Lung microvascular endothelial cell (primary cell): ENCODE measurements at regions not wholly inside any gene's neighbourhood (a gene's known extent, or its start where the extent isn't known, plus 50 kb on each side); places are given as distances from the start of the nearest gene placed in this dataset.
"Not testable (repeated sequence)": the region's sequence is repeated elsewhere in the genome, so short reads cannot be mapped to it uniquely, and the experiment has no call there.

Source experiments
- DNase-seq, 2 donors: peaks; one replicate each; pipeline versions ENCODE4 v3.0.0 to v3.0.0-alpha.2; 2010; ENCODE audit warnings: low read depth in 2 of 2

- DNase-seq: no peak
Observed at GRCh38 chr16:52731219-52731875, 184.4 kb upstream of the TOX3 start.

- DNase-seq: no peak
Observed at GRCh38 chr16:52729731-52730130, 182.8 kb upstream of the TOX3 start.

GRCh38 chr16:52727849-52728248 is 180.9 kb upstream of the TOX3 start:
- DNase-seq: no peak

- DNase-seq: no peak
Observed at GRCh38 chr16:52727441-52727840, 180.5 kb upstream of the TOX3 start.

- DNase-seq: no peak
Observed at GRCh38 chr16:52725461-52725860, 178.5 kb upstream of the TOX3 start.

- DNase-seq: no peak
Observed at GRCh38 chr16:52725043-52725442, 178.1 kb upstream of the TOX3 start.

- DNase-seq: no peak
Observed at GRCh38 chr16:52721331-52721730, 174.4 kb upstream of the TOX3 start.

GRCh38 chr16:52718046-52718445 is 171.1 kb upstream of the TOX3 start:
- DNase-seq: no peak

- DNase-seq: no peak
Observed at GRCh38 chr16:52713740-52714139, 166.8 kb upstream of the TOX3 start.

- DNase-seq: no peak
Observed at GRCh38 chr16:52709306-52709705, 162.4 kb upstream of the TOX3 start.

GRCh38 chr16:52708476-52708875 is 161.5 kb upstream of the TOX3 start:
- DNase-seq: no peak

- DNase-seq: no peak
Observed at GRCh38 chr16:52707676-52708337, 160.9 kb upstream of the TOX3 start.

GRCh38 chr16:52705122-52705521 is 158.2 kb upstream of the TOX3 start:
- DNase-seq: no peak

GRCh38 chr16:52697971-52698370 is 151.0 kb upstream of the TOX3 start:
- no peak for DNase-seq

GRCh38 chr16:52696126-52696525 is 149.2 kb upstream of the TOX3 start:
- DNase-seq: no peak

- DNase-seq: no peak
Observed at GRCh38 chr16:52690468-52690867, 143.5 kb upstream of the TOX3 start.

- DNase-seq: no peak
Observed at GRCh38 chr16:52680993-52681392, 134.1 kb upstream of the TOX3 start.

- DNase-seq: no peak
Observed at GRCh38 chr16:52677501-52677900, 130.6 kb upstream of the TOX3 start.

- no peak for DNase-seq
Observed at GRCh38 chr16:52676959-52677358, 130.0 kb upstream of the TOX3 start.

- no peak for DNase-seq
Observed at GRCh38 chr16:52671590-52671989, 124.6 kb upstream of the TOX3 start.

GRCh38 chr16:52657924-52658323 is 111.0 kb upstream of the TOX3 start:
- no peak for DNase-seq

GRCh38 chr16:52655916-52656315 is 109.0 kb upstream of the TOX3 start:
- DNase-seq: not testable (repeated sequence)

- DNase-seq: not testable (repeated sequence)
Observed at GRCh38 chr16:52655156-52655555, 108.2 kb upstream of the TOX3 start.

- DNase-seq: no peak
Observed at GRCh38 chr16:52652033-52652432, 105.1 kb upstream of the TOX3 start.
